Suprapubic skin (tissue), 4 donors: ENCODE measurements at regions not wholly inside any gene's neighbourhood (a gene's known extent, or its start where the extent isn't known, plus 50 kb on each side); places are given as distances from the start of the nearest gene placed in this dataset.

Experiments used
- POLR2A ChIP-seq, 2 donors: fragments of 450-650 bp; IDR thresholded peaks; one replicate each; pipeline ENCODE4 v1.6.1; 2017; ENCODE audit warnings: antibody characterized with exemption in 2 of 2, mild to moderate bottlenecking in 2 of 2, moderate library complexity in 2 of 2
- POLR2AphosphoS5 ChIP-seq, 3 donors: sonication (generic); formaldehyde crosslinking; IDR thresholded peaks; one replicate each; pipeline ENCODE4 v1.6.1; 2017; ENCODE audit warnings: antibody characterized with exemption in 3 of 3
- TF ChIP-seq, protein P1 (sequence below), 2 donors: fragments of 200-600 bp in 1 of 2; fragments of 450-650 bp in 1 of 2; sonication (generic) in 1 of 2; IDR thresholded peaks; one replicate each; pipeline ENCODE4 v1.5.1; 2016 to 2019; ENCODE audit warnings: antibody characterized with exemption in 2 of 2, mild to moderate bottlenecking in 1 of 2, moderate library complexity in 1 of 2

DNA sequence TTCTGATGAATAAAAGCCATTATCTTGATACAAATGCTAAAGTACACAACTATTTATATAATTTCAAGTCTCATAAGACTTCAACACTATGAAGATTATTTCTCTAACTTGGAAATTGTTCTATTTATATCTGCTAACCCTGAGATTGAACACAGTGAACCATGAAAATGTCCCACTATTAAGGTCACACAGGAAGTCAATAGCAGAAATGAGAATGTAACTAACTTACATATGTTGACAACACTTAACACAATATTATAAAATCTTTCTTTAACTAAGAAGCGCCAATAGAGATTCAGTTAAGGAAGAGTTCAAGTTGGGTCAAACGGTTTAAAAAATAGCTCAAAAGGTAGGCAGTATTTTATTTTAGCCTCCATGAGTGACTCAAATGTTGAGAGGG, 551.8 kb upstream of the CBLB start:
- no peak for TF ChIP-seq POLR2AphosphoS5 (IDR thresholded peaks at IDR 0.05)
- TF ChIP-seq, protein P1, sequence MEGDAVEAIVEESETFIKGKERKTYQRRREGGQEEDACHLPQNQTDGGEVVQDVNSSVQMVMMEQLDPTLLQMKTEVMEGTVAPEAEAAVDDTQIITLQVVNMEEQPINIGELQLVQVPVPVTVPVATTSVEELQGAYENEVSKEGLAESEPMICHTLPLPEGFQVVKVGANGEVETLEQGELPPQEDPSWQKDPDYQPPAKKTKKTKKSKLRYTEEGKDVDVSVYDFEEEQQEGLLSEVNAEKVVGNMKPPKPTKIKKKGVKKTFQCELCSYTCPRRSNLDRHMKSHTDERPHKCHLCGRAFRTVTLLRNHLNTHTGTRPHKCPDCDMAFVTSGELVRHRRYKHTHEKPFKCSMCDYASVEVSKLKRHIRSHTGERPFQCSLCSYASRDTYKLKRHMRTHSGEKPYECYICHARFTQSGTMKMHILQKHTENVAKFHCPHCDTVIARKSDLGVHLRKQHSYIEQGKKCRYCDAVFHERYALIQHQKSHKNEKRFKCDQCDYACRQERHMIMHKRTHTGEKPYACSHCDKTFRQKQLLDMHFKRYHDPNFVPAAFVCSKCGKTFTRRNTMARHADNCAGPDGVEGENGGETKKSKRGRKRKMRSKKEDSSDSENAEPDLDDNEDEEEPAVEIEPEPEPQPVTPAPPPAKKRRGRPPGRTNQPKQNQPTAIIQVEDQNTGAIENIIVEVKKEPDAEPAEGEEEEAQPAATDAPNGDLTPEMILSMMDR (IDR thresholded peaks at IDR 0.05) = no peak
- no peak for TF ChIP-seq POLR2A (IDR thresholded peaks at IDR 0.05)
